HEK293 (cell line): ENCODE measurements at regions not wholly inside any gene's neighbourhood (a gene's known extent, or its start where the extent isn't known, plus 50 kb on each side); places are given as distances from the start of the nearest gene placed in this dataset.

ENCODE experiments used
- ZNF114 ChIP-seq: fragments of 450-650 bp; formaldehyde crosslinking; IDR thresholded peaks from 2 replicates; pipeline ENCODE4 v1.5.0; 2017; ENCODE audit warnings: missing biosample characterization, missing genetic modification characterization
- ZNF501 ChIP-seq: fragments of 450-650 bp; formaldehyde crosslinking; IDR thresholded peaks from 2 replicates; pipeline ENCODE4 v1.5.1; 2016; ENCODE audit warnings: missing biosample characterization, missing genetic modification characterization

DNA sequence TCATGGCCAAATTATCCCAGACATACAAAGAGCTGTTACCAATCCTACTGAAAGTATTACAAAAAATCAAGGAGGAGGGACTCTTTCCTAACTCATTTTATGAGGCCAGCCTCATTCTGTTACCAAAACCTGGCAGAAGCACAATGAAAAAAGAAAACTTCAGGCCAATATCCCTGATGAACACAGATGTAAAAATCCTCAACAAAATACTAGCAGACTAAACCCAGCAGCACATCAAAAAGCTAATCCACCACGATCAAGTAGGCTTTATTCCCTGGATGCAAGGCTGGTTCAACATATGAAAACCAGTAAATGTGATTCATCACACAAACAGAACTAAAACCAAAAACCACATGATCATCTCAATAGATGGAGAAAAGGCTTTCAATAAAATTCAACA lies 109.2 kb downstream of the C6orf118 start:
- TF ChIP-seq ZNF114 = no peak
- TF ChIP-seq ZNF501 (tag by site-specific recombination) = no peak
